ENCODE measurements at regions not wholly inside any gene's neighbourhood (a gene's known extent, or its start where the extent isn't known, plus 50 kb on each side); places are given as distances from the start of the nearest gene placed in this dataset.
A peak's percentile ranks its signal among the peaks of the same experiment; 100 is the strongest.

DNA sequence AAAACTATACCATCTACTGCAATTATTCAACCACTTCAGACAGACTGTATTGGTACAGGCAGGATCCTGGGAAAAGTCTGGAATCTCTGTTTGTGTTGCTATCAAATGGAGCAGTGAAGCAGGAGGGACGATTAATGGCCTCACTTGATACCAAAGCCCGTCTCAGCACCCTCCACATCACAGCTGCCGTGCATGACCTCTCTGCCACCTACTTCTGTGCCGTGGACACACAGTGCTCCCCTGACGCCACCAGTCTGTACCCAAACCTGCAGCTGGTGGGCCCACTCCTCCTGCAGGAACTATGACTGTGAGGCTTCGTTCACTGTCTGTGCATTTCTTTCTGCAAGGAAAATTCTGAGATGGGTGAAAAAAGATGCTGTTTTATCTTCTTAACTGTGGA is 284.7 kb downstream of the DAD1 start:
- intact Hi-C loops (cut with DNase I; ENCODE audit: low total_unique reads), result no loop called here
- Histone ChIP-seq H3K9me3 (no peaks in the 10 kb centered on the region), H3K27ac (no peak overlapping the region), H3K4me3 (no peak overlapping the region), H3K4me1 (no peaks in the 10 kb centered on the region), H3K36me3 (no peaks in the 10 kb centered on the region), H3K27me3 (no peaks in the 10 kb centered on the region)
- TF ChIP-seq, protein P1, sequence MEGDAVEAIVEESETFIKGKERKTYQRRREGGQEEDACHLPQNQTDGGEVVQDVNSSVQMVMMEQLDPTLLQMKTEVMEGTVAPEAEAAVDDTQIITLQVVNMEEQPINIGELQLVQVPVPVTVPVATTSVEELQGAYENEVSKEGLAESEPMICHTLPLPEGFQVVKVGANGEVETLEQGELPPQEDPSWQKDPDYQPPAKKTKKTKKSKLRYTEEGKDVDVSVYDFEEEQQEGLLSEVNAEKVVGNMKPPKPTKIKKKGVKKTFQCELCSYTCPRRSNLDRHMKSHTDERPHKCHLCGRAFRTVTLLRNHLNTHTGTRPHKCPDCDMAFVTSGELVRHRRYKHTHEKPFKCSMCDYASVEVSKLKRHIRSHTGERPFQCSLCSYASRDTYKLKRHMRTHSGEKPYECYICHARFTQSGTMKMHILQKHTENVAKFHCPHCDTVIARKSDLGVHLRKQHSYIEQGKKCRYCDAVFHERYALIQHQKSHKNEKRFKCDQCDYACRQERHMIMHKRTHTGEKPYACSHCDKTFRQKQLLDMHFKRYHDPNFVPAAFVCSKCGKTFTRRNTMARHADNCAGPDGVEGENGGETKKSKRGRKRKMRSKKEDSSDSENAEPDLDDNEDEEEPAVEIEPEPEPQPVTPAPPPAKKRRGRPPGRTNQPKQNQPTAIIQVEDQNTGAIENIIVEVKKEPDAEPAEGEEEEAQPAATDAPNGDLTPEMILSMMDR (IDR thresholded peaks at IDR 0.05), result no peak
- TF ChIP-seq POLR2AphosphoS5 (IDR thresholded peaks at IDR 0.05) (no peak), POLR2A (IDR thresholded peaks at IDR 0.05) (no peak)
- DNase-seq (ENCODE audit: low spot score in 2 of 2), result no peak

DNA sequence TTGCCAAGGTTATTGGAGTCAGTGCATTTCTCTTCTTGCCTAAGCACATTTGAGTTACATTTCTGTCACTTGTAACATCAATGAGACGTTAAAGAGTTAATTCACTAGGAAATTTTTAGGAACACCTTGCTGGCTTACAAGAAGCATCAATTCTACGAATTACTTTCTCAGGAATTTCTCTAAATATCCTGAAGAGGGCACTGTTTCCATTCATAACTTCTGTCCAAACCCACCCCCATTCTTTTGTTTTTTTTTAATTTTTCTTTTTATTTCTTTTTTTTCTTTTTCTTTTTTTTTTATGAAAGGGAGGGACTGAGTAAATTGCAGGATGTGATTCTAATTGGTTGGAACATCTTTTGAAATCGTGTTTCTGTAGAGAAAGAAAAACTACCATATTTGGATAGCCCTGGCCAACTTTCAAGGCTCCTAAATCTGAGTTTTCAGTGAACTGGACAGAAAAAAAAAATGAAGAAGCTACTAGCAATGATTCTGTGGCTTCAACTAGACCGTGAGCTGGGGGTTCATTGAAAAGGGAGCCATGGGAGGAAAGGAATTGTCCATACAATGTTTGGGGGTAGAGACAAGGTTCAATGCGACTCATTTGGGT is 285.3 kb downstream of the DAD1 start:
- no peak overlapping the region for H3K4me3 ChIP-seq
- H3K9me3 ChIP-seq, result no peaks in the 10 kb centered on the region
- no peak for DNase-seq (ENCODE audit: low spot score in 2 of 2)
- no peaks in the 10 kb centered on the region for H3K36me3 ChIP-seq
- intact Hi-C loops (cut with DNase I; ENCODE audit: low total_unique reads), result no loop called here
- H3K27ac ChIP-seq, result no peak overlapping the region
- TF ChIP-seq POLR2AphosphoS5 (IDR thresholded peaks at IDR 0.05) (no peak), POLR2A (IDR thresholded peaks at IDR 0.05) (no peak)
- TF ChIP-seq, protein P1 (IDR thresholded peaks at IDR 0.05), result peak in 1 of 3 donors; percentile 29
- no peaks in the 10 kb centered on the region for H3K4me1 ChIP-seq
- H3K27me3 ChIP-seq, result no peaks in the 10 kb centered on the region

DNA sequence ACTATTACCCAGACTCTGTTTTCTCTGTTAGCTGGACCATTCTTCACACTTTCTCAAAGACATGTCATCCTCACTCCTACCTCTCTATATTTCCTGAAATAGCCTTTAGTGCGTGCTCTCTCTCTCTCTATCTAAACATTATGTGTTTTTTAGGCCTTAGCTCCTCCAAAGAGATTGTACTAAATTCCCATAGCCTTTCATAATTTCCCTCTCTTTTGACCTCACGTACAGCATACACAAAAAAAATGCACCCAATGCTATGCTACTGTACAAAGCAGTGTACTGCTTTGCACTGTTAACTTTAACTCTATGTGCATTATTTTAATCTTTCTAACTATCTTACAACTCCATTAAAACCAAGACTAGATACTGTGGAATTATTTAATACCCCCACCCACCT is 288.4 kb downstream of the DAD1 start:
- Histone ChIP-seq H3K9me3 (no peaks in the 10 kb centered on the region), H3K27me3 (no peaks in the 10 kb centered on the region), H3K4me1 (no peaks in the 10 kb centered on the region), H3K27ac (no peak overlapping the region), H3K4me3 (no peak overlapping the region), H3K36me3 (no peaks in the 10 kb centered on the region)
- no peak for DNase-seq (ENCODE audit: low spot score in 2 of 2)
- intact Hi-C loops (cut with DNase I; ENCODE audit: low total_unique reads), result no loop called here
- no peak for TF ChIP-seq POLR2AphosphoS5 (IDR thresholded peaks at IDR 0.05)
- TF ChIP-seq, protein P1 (IDR thresholded peaks at IDR 0.05), result no peak
- TF ChIP-seq POLR2A (IDR thresholded peaks at IDR 0.05), result no peak

DNA sequence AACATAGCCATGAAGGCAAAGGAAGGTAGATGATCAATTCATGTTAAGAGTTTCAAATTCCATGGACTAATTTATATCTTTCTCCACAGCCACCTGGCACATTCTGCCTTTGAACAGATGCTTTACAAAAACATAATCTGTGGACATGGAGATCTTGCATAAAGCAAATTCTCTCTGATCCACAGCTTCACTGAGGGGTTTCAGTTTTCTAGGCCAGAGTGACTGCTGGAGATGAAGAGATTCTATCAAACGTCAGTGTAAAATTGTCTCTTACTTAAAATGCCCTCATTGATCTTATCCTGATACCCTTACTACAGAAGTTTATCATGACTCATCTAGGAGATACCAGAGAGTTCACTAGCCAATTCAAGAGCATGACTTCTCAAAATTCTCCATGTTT is 291.6 kb downstream of the DAD1 start:
- Histone ChIP-seq H3K27me3 (no peaks in the 10 kb centered on the region), H3K4me3 (no peak overlapping the region), H3K27ac (no peak overlapping the region), H3K36me3 (no peaks in the 10 kb centered on the region), H3K4me1 (no peaks in the 10 kb centered on the region), H3K9me3 (no peaks in the 10 kb centered on the region)
- DNase-seq (ENCODE audit: low spot score in 2 of 2), result no peak
- intact Hi-C loops (cut with DNase I; ENCODE audit: low total_unique reads), result no loop called here
- TF ChIP-seq, protein P1 (IDR thresholded peaks at IDR 0.05), result no peak
- no peak for TF ChIP-seq POLR2AphosphoS5 (IDR thresholded peaks at IDR 0.05)
- TF ChIP-seq POLR2A (IDR thresholded peaks at IDR 0.05), result no peak

DNA sequence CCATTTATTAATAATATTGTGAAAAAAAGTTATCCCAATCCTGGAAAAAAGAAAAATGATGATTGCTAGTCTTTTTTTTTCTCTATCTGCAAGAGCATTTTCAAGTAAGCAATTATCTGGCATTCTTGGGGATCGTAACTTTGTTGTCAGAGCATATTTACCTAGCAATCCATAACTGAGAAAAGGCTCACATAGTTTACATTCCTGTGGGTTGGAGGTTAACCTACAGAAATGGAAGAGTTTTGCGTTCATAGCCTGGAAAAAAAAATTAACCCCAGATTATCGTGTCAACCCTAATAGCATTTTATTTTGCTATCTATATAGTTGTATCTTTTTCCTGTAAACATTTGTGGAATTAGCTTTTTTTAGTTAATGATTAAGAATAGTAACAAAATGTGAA is 292.3 kb downstream of the DAD1 start:
- no peaks in the 10 kb centered on the region for H3K27me3 ChIP-seq
- no peak for DNase-seq (ENCODE audit: low spot score in 2 of 2)
- intact Hi-C loops (cut with DNase I; ENCODE audit: low total_unique reads), result no loop called here
- TF ChIP-seq POLR2A (IDR thresholded peaks at IDR 0.05) (no peak), POLR2AphosphoS5 (IDR thresholded peaks at IDR 0.05) (no peak)
- TF ChIP-seq, protein P1 (IDR thresholded peaks at IDR 0.05), result no peak
- no peak overlapping the region for H3K4me3 ChIP-seq
- H3K27ac ChIP-seq, result no peak overlapping the region
- H3K4me1 ChIP-seq, result no peaks in the 10 kb centered on the region
- H3K9me3 ChIP-seq, result no peaks in the 10 kb centered on the region
- H3K36me3 ChIP-seq, result no peaks in the 10 kb centered on the region
